ENCODE measurements at regions not wholly inside any gene's neighbourhood (a gene's known extent, or its start where the extent isn't known, plus 50 kb on each side); places are given as distances from the start of the nearest gene placed in this dataset. TPM values are rescaled to one million over a fixed set of nuclear protein-coding genes. Genes with fewer than 3 reads are reported as not detected.
A peak's percentile ranks its signal among the peaks of the same experiment; 100 is the strongest.

DNA sequence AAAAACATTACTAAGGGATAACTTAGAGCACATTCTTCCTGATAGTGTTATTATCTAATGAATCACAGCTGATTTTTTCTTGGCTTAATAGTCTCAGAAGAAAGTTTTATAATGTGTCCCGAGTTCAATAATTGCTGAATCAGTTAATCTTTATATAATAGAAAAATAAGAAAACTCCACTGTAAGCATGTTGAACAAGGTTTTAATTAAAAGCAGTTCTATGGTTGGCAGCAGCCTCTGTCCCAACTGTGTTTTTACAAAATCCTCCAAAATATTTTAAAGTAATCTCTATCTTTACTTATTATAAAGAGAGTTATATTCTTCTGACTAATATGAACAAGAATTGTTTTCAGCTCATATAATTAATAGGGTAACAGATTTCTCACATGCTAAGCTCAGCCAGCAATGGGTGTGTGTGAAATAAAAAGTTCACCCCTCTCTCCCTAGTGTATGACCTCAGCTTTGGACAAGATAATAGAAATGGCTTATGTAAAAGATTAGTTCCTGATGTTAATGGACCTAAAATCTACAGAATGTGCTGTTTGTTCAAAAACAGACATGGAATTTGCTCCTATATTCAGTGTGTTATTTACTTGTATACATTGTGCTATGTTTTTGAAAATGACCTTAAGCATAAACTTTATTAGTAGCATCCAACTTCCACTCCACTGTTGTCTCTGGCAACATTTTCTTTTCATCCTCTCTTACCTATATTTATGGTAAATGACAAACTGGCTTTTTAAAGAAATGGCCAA is 67.1 kb upstream of the DCN start:
- no peak for DNase-seq (ENCODE audit: low spot score)

GRCh38 chr12:91249054-91249453 is 66.4 kb upstream of the DCN start:
- no peak for DNase-seq (ENCODE audit: low spot score)

DNA sequence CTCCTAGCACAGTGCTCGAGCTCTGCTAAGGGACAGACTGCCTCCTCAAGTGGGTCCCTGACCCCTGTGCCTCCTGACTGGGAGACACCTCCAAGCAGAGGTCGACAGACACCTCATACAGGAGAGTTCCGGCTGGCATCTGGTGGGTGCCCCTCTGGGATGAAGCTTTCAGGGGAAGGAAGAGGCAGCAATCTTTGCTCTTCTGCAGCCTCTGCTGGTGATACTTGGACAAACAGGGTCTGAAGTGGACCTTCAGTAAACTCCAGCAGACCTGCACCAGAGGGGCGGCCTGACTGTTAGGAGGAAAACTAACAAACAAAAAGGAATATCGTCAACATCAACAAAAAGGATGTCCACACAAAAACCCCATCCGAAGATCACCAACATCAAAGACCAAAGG is 60.6 kb upstream of the DCN start:
- DNase-seq (ENCODE audit: low spot score), result peak; percentile 25

GRCh38 chr12:91241756-91242155 is 59.1 kb upstream of the DCN start:
- no peak for DNase-seq (ENCODE audit: low spot score)

- DNase-seq (ENCODE audit: low spot score), result no peak
These were observed 57.9 kb upstream of the DCN start for GRCh38 chr12:91240386-91241095.

- no peak for DNase-seq (ENCODE audit: low spot score)
These were observed 56.9 kb upstream of the DCN start for GRCh38 chr12:91239481-91239880.

Small RNA genes in the stretch of these regions (small RNA-seq; reads per million reads assigned to genes)
- gene AC090049.2, result not detected
- not detected for gene RF02110

Measured in HT-29 (cell line).